Kidney (tissue), 13 donors: ENCODE measurements at regions not wholly inside any gene's neighbourhood (a gene's known extent, or its start where the extent isn't known, plus 50 kb on each side); places are given as distances from the start of the nearest gene placed in this dataset.

Source experiments
- DNase-seq, 5 donors: peaks; one replicate each; pipeline ENCODE4 v3.0.0-alpha.2; 2013 to 2020
- FAIRE-seq: peaks from 2 replicates; lab custom pipeline; 2012; peaks lifted over from hg19 to GRCh38; lab: Jason Lieb, UNC
- H3K27ac ChIP-seq, 2 donors: one replicate each; pipeline ENCODE4 v1.7.0; 2013; ENCODE audit warnings: low read depth in 2 of 2, low read length in 2 of 2, inconsistent platforms in 1 of 2
- H3K27me3 ChIP-seq: one replicate; pipeline ENCODE4 v1.7.1; 2013; ENCODE audit warnings: low read length, inconsistent platforms; ENCODE audit not compliant: control insufficient read depth, insufficient read depth
- H3K36me3 ChIP-seq, 3 donors: one replicate each; pipeline versions ENCODE4 v1.7.0 to v1.7.1; 2013; ENCODE audit warnings: low read length in 3 of 3, control low read depth in 1 of 3, inconsistent platforms in 1 of 3; ENCODE audit not compliant: insufficient read depth in 3 of 3, control insufficient read depth in 2 of 3
- H3K4me1 ChIP-seq, 3 donors: one replicate each; pipeline versions ENCODE4 v1.7.0 to v1.7.1; 2013; ENCODE audit warnings: low read length in 3 of 3, inconsistent platforms in 1 of 3, low read depth in 1 of 3; ENCODE audit not compliant: control insufficient read depth in 2 of 3, insufficient read depth in 2 of 3
- H3K4me3 ChIP-seq, 3 donors: one replicate each; pipeline versions ENCODE4 v1.7.0 to v1.8.1; 2013; ENCODE audit warnings: low read length in 3 of 3, control low read depth in 1 of 3, inconsistent platforms in 1 of 3
- H3K9ac ChIP-seq, 3 donors: one replicate each; pipeline versions ENCODE4 v1.7.0 to v1.7.1; 2013; ENCODE audit warnings: low read length in 3 of 3, control low read depth in 1 of 3, inconsistent platforms in 1 of 3
- H3K9me3 ChIP-seq, 3 donors: one replicate each; pipeline versions ENCODE4 v1.7.0 to v1.7.1; 2013; ENCODE audit warnings: low read length in 3 of 3, control low read depth in 1 of 3, inconsistent platforms in 1 of 3; ENCODE audit not compliant: control insufficient read depth in 2 of 3, insufficient read depth in 1 of 3
- intact Hi-C: fragments of 100-400 bp; cut with DNase I; formaldehyde crosslinking; loops from one replicate; pipeline ENCODE4 v1.11.1; 2022
- TF ChIP-seq, protein P1 (sequence below): IDR thresholded peaks from 3 replicates; pipeline ENCODE4 v1.5.1; 2012; ENCODE audit warnings: mild to moderate bottlenecking, moderate library complexity, borderline replicate concordance; ENCODE audit not compliant: insufficient read depth; ENCODE audit errors: extremely low read depth
- donor health status: control.
- donor health status: control.
- donor health status: control.
- donor health status: control.
- donor health status: control.
- donor health status: DM: yes; HTN: yes; CAD: no.
- donor health status: Normal renal cell carcinoma (clear cell type).

DNA sequence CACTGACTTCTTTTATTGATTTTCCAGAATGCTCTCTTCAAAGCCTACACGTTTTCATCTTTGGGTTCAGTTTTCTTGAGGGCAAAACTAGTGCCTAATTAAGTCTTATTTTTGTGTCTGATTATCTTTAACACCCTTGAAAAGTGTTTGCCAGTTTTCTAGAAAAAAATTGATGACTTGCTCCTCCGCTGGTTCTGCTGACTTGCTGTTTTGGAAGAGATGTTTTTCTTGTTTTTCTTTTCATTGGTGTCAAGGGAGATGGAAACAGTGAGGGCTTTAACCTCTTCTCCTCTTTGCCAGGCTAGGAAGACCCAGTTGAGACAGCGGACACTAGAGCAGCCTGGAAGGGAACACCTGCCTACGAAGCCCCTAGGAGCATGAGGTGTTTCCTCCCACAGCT, 123.7 kb upstream of the EEPD1 start:
- FAIRE-seq: no peak
- TF ChIP-seq, protein P1, sequence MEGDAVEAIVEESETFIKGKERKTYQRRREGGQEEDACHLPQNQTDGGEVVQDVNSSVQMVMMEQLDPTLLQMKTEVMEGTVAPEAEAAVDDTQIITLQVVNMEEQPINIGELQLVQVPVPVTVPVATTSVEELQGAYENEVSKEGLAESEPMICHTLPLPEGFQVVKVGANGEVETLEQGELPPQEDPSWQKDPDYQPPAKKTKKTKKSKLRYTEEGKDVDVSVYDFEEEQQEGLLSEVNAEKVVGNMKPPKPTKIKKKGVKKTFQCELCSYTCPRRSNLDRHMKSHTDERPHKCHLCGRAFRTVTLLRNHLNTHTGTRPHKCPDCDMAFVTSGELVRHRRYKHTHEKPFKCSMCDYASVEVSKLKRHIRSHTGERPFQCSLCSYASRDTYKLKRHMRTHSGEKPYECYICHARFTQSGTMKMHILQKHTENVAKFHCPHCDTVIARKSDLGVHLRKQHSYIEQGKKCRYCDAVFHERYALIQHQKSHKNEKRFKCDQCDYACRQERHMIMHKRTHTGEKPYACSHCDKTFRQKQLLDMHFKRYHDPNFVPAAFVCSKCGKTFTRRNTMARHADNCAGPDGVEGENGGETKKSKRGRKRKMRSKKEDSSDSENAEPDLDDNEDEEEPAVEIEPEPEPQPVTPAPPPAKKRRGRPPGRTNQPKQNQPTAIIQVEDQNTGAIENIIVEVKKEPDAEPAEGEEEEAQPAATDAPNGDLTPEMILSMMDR: no peak
- no peak for DNase-seq
- no peaks in the 10 kb centered on the region for H3K9me3 ChIP-seq
- no peak overlapping the region for H3K9ac ChIP-seq
- no peaks in the 10 kb centered on the region for H3K4me1 ChIP-seq
- no peak overlapping the region for H3K4me3 ChIP-seq
- no peaks in the 10 kb centered on the region for H3K36me3 ChIP-seq
- no peak overlapping the region for H3K27ac ChIP-seq
- H3K27me3 ChIP-seq: no peaks in the 10 kb centered on the region
- intact Hi-C loops: no loop called here

DNA sequence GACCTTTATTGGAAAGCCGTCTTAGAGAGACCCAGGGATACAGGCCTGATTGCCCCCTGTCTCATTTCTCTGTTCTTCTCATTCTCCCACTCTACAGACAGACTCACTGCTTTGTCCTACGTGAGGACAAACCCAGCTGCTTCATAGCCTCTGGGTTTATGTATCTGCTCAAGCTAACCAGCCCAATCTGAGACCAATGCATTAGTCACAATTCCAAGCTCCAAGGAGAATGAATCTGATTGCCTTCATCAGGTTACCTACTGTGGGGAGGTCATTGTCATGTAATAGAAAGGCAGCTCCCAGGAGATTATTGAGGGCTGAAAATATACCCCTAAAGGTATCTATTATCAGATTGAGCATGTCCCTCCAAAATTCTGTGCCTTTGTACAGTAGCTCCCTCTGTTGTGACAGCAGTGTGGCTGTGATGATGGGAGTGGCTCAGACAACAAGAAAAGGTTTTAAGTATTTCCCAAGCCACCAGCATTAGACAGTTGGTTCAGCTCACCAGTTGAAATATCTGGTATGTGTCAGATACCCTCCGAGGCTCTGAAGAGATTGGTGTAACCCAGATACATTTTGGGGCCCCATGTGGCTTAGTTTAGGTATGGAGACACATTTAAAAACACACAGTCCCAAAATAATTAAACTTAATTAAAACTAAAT, 123.1 kb upstream of the EEPD1 start:
- Histone ChIP-seq H3K9ac (no peak overlapping the region), H3K4me3 (no peak overlapping the region), H3K27ac (no peak overlapping the region), H3K36me3 (no peaks in the 10 kb centered on the region), H3K27me3 (no peaks in the 10 kb centered on the region), H3K9me3 (no peaks in the 10 kb centered on the region), H3K4me1 (no peaks in the 10 kb centered on the region)
- no peak for FAIRE-seq
- TF ChIP-seq, protein P1: no peak
- intact Hi-C loops: no loop called here
- no peak for DNase-seq

DNA sequence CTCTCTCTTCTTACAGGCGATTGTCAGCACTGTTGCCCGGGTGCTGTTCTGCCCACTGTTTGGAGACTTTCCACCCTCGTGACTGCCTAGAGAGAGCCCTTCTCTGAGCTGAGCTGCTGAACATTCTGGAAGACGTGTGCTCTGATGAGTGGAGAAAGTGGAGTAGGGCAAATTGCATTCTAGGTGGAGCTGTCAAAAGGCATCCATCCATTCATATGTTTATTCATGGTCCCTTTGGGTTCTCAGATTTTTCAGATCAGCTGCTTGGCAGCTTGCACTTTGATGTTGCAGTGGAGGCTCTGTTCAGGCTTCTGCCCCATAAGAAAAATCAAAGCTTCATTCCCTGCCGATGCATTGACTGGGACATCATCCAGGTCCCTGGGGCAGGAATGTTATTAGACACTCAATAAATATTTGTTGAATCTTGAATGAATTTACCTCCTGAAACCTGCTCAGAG, 120.7 kb upstream of the EEPD1 start:
- no peak overlapping the region for H3K27ac ChIP-seq
- TF ChIP-seq, protein P1: no peak
- H3K9me3 ChIP-seq: no peaks in the 10 kb centered on the region
- no peak overlapping the region for H3K4me3 ChIP-seq
- H3K36me3 ChIP-seq: no peaks in the 10 kb centered on the region
- DNase-seq: no peak
- H3K9ac ChIP-seq: no peak overlapping the region
- intact Hi-C loops: no loop called here
- no peaks in the 10 kb centered on the region for H3K27me3 ChIP-seq
- H3K4me1 ChIP-seq: peaks cover 0 to 10% (median 7%) of the 10 kb centered on the region in 3 donors
- FAIRE-seq: no peak
